H1 (cell line): ENCODE measurements at regions not wholly inside any gene's neighbourhood (a gene's known extent, or its start where the extent isn't known, plus 50 kb on each side); places are given as distances from the start of the nearest gene placed in this dataset.

Source experiments
- CTCF ChIA-PET: fragments of 300-600 bp; sonication (Branson Sonifier 250); formaldehyde crosslinking; loops from one replicate; lab custom pipeline; 2021; ENCODE audit not compliant: partially characterized antibody; lab: Charles Lee
- POLR2A ChIA-PET: fragments of 300-600 bp; sonication (Branson Sonifier 250); formaldehyde crosslinking; loops from one replicate; lab custom pipeline; 2021; ENCODE audit warnings: inconsistent platforms; ENCODE audit not compliant: partially characterized antibody; lab: Charles Lee
- DNase-seq, 2 experiments: peaks; one replicate each; pipeline versions ENCODE4 v3.0.0 to v3.0.0-alpha.2; 2010 to 2022; ENCODE audit warnings: low spot score in 2 of 2, low read depth in 1 of 2, mixed read lengths in 1 of 2
- FAIRE-seq: peaks from 2 replicates; lab custom pipeline; 2011; peaks lifted over from hg19 to GRCh38; lab: Jason Lieb, UNC
- H2AFZ ChIP-seq: 2 replicates; pipeline ENCODE4 v1.8.1; 2012; ENCODE audit warnings: low read length, inconsistent platforms
- H2AK5ac ChIP-seq: 2 replicates; pipeline ENCODE4 v1.6.1; 2013; ENCODE audit warnings: low read depth, low read length
- H2BK120ac ChIP-seq: replicated peaks from 2 replicates; pipeline ENCODE3; 2013; ENCODE audit warnings: low read depth, low read length, inconsistent platforms
- H2BK12ac ChIP-seq: 2 replicates; pipeline ENCODE4 v1.6.1; 2013; ENCODE audit warnings: low read depth, low read length
- H2BK15ac ChIP-seq: 2 replicates; pipeline ENCODE4 v1.6.1; 2013; ENCODE audit warnings: low read length
- H2BK20ac ChIP-seq: 2 replicates; pipeline ENCODE4 v1.6.1; 2013; ENCODE audit warnings: low read length
- H2BK5ac ChIP-seq: 2 replicates; pipeline ENCODE4 v1.6.1; 2013; ENCODE audit warnings: low read depth, low read length
- H3K14ac ChIP-seq: 2 replicates; pipeline ENCODE4 v1.6.1; 2013; ENCODE audit warnings: inconsistent platforms; ENCODE audit not compliant: insufficient read length
- H3K18ac ChIP-seq: 2 replicates; pipeline ENCODE4 v1.6.1; 2013; ENCODE audit warnings: low read length; ENCODE audit errors: extremely low read depth
- H3K23ac ChIP-seq: 2 replicates; pipeline ENCODE4 v1.6.1; 2013; ENCODE audit warnings: inconsistent platforms; ENCODE audit not compliant: insufficient read length
- H3K23me2 ChIP-seq: 2 replicates; pipeline ENCODE4 v1.6.1; 2013; ENCODE audit warnings: low read depth, low read length
- H3K27ac ChIP-seq: 2 replicates; pipeline ENCODE4 v1.6.1; 2011; ENCODE audit warnings: low read depth, low read length, inconsistent platforms
- H3K27me3 ChIP-seq, 4 experiments: replicated peaks in 1 of 4; 1 replicate in 1 of 4; 2 replicates in 3 of 4; pipeline versions ENCODE4 v1.6.1 to v1.8.1; 2011 to 2013; ENCODE audit warnings: low read length in 3 of 4, mild to moderate bottlenecking in 3 of 4, inconsistent platforms in 2 of 4, mixed read lengths in 2 of 4, moderate library complexity in 1 of 4; ENCODE audit not compliant: control insufficient read depth in 3 of 4, insufficient read depth in 3 of 4; ENCODE audit errors: extremely low read depth in 1 of 4
- H3K36me3 ChIP-seq, 4 experiments: 2 replicates each; pipeline versions ENCODE4 v1.6.1 to v1.8.1; 2011 to 2013; ENCODE audit warnings: mild to moderate bottlenecking in 4 of 4, low read length in 3 of 4, moderate library complexity in 2 of 4, control low read depth in 1 of 4, inconsistent platforms in 1 of 4; ENCODE audit not compliant: insufficient read depth in 4 of 4, control insufficient read depth in 2 of 4
- H3K4ac ChIP-seq: replicated peaks from 2 replicates; pipeline ENCODE3; 2013; ENCODE audit warnings: low read length, low read depth, mixed read lengths, inconsistent platforms; ENCODE audit not compliant: insufficient read length
- H3K4me1 ChIP-seq, 4 experiments: replicated peaks in 1 of 4; 1 replicate in 1 of 4; 2 replicates in 3 of 4; pipeline versions ENCODE4 v1.6.1 to v1.8.1; 2011 to 2013; ENCODE audit warnings: low read length in 3 of 4, inconsistent platforms in 2 of 4, mixed read lengths in 1 of 4; ENCODE audit not compliant: insufficient read depth in 4 of 4, control insufficient read depth in 3 of 4
- H3K4me2 ChIP-seq, 2 experiments: 2 replicates each; pipeline versions ENCODE4 v1.6.1 to v1.8.1; 2011 to 2013; ENCODE audit warnings: low read depth in 2 of 2, low read length in 2 of 2, control low read depth in 1 of 2, inconsistent platforms in 1 of 2, mild to moderate bottlenecking in 1 of 2; ENCODE audit not compliant: insufficient read depth in 1 of 2
- H3K4me3 ChIP-seq, 4 experiments: fragments of 200-600, 300-600 bp in 1 of 4; sonication (generic), shearing (Covaris generic), sonication (Bioruptor Twin) in 1 of 4; 2 replicates each; pipeline versions ENCODE4 v1.5.1 to v1.8.1; 2011 to 2016; ENCODE audit warnings: low read length in 4 of 4, low read depth in 3 of 4, control low read depth in 2 of 4, inconsistent platforms in 2 of 4, mild to moderate bottlenecking in 2 of 4, mixed read lengths in 1 of 4, moderate library complexity in 1 of 4; ENCODE audit not compliant: insufficient read depth in 2 of 4; ENCODE audit errors: extremely low read depth in 1 of 4
- H3K56ac ChIP-seq: replicated peaks from 2 replicates; pipeline ENCODE3; 2013; ENCODE audit warnings: low read depth, mild to moderate bottlenecking, mixed read lengths, low read length, inconsistent platforms; ENCODE audit not compliant: insufficient read length
- H3K79me1 ChIP-seq: 2 replicates; pipeline ENCODE4 v1.6.1; 2013; ENCODE audit warnings: low read depth, low read length, control low read depth
- H3K79me2 ChIP-seq, 2 experiments: 2 replicates each; pipeline versions ENCODE4 v1.6.1 to v1.8.1; 2012 to 2013; ENCODE audit warnings: low read length in 2 of 2, mild to moderate bottlenecking in 2 of 2, inconsistent platforms in 1 of 2; ENCODE audit not compliant: insufficient read depth in 2 of 2, control insufficient read depth in 1 of 2
- H3K9ac ChIP-seq, 4 experiments: replicated peaks in 1 of 4; 1 replicate in 1 of 4; 2 replicates in 3 of 4; pipeline versions ENCODE4 v1.6.1 to v1.8.1; 2011 to 2013; ENCODE audit warnings: low read depth in 3 of 4, low read length in 3 of 4, control low read depth in 2 of 4, mild to moderate bottlenecking in 2 of 4, moderate library complexity in 2 of 4, inconsistent platforms in 1 of 4; ENCODE audit errors: extremely low read depth in 1 of 4
- H3K9me3 ChIP-seq, 2 experiments: 2 replicates each; pipeline versions ENCODE4 v1.6.1 to v1.8.1; 2012 to 2013; ENCODE audit warnings: mild to moderate bottlenecking in 2 of 2, moderate library complexity in 2 of 2, control low read depth in 1 of 2, inconsistent platforms in 1 of 2, low read depth in 1 of 2, low read length in 1 of 2, mixed read lengths in 1 of 2; ENCODE audit not compliant: insufficient read depth in 2 of 2
- H4K20me1 ChIP-seq, 2 experiments: replicated peaks in 1 of 2; 2 replicates each; pipeline versions ENCODE3 to v1.8.1; 2011 to 2013; ENCODE audit warnings: inconsistent platforms in 2 of 2, low read length in 2 of 2, mild to moderate bottlenecking in 1 of 2; ENCODE audit not compliant: insufficient read depth in 2 of 2, control insufficient read depth in 1 of 2
- H4K5ac ChIP-seq: 2 replicates; pipeline ENCODE4 v1.6.1; 2013; ENCODE audit warnings: low read length, low read depth, mixed read lengths, inconsistent platforms; ENCODE audit not compliant: insufficient read length
- H4K8ac ChIP-seq: 2 replicates; pipeline ENCODE4 v1.8.0; 2013; ENCODE audit warnings: mild to moderate bottlenecking, moderate library complexity, low read length, inconsistent platforms; ENCODE audit not compliant: insufficient read depth; ENCODE audit errors: extremely low read depth
- H4K91ac ChIP-seq: replicated peaks from 2 replicates; pipeline ENCODE3; 2013; ENCODE audit warnings: low read length, mixed read lengths, inconsistent platforms; ENCODE audit not compliant: insufficient read length
- GABPA ChIP-seq: IDR thresholded peaks from 2 replicates; pipeline ENCODE4 v1.6.1; 2011; ENCODE audit warnings: mild to moderate bottlenecking, low read length, moderate library complexity, borderline replicate concordance; ENCODE audit not compliant: insufficient read depth
- PHF8 ChIP-seq: fragments of 200-600 bp; sonication (generic); conservative IDR thresholded peaks from 2 replicates; pipeline ENCODE4 v1.7.1; 2012; ENCODE audit warnings: low read depth, mild to moderate bottlenecking, inconsistent platforms, low read length, moderate library complexity
- POLR2AphosphoS5 ChIP-seq: IDR thresholded peaks from 2 replicates; pipeline ENCODE4 v1.6.1; 2011; ENCODE audit warnings: low read depth, low read length
- SIN3A ChIP-seq, 2 experiments: IDR thresholded peaks in 1 of 2; conservative IDR thresholded peaks in 1 of 2; 2 replicates each; pipeline ENCODE4 v1.6.1; 2011 to 2012; ENCODE audit warnings: low read length in 2 of 2, improper control_type of control experiment in 1 of 2, low read depth in 1 of 2, mild to moderate bottlenecking in 1 of 2
- TAF1 ChIP-seq: IDR thresholded peaks from 2 replicates; pipeline ENCODE4 v1.6.1; 2011; ENCODE audit warnings: mild to moderate bottlenecking, low read depth, low read length
- WGBS, 2 experiments: shearing (Covaris generic) in 1 of 2; methylation state at CpG; one replicate each; pipeline versions ENCODE4 v1.1.6 to v1.1.7; 2013 to 2015; ENCODE audit warnings: low lambda C conversion rate in 2 of 2, mixed read lengths in 2 of 2, inconsistent platforms in 1 of 2, low coverage in 1 of 2, missing lambda C conversion rate in 1 of 2; ENCODE audit not compliant: insufficient replicate concordance in 2 of 2, insufficient coverage in 1 of 2, insufficient read length in 1 of 2; ENCODE audit errors: extremely low coverage in 1 of 2, missing lambda C conversion rate in 1 of 2; 5-methylcytosine and 5-hydroxymethylcytosine counted together

- Histone ChIP-seq H3K4me2 (no peak overlapping the region), H2BK20ac (no peak overlapping the region), H3K9me3 (no peaks in the 10 kb centered on the region), H3K27me3 (no peaks in the 10 kb centered on the region), H3K18ac (no peak overlapping the region), H3K9ac (no peak overlapping the region), H3K4ac (no peak overlapping the region), H2BK15ac (no peak overlapping the region), H4K91ac (no peak overlapping the region), H3K23me2 (no peaks in the 10 kb centered on the region), H2BK5ac (no peak overlapping the region), H3K79me2 (no peaks in the 10 kb centered on the region), H2AFZ (no peak overlapping the region), H3K23ac (no peak overlapping the region), H3K4me1 (no peaks in the 10 kb centered on the region), H4K5ac (no peak overlapping the region), H3K79me1 (no peaks in the 10 kb centered on the region), H2AK5ac (no peak overlapping the region), H2BK120ac (no peak overlapping the region), H3K4me3 (no peak overlapping the region), H4K20me1 (no peaks in the 10 kb centered on the region), H3K27ac (no peak overlapping the region), H3K56ac (no peak overlapping the region), H3K14ac (no peak overlapping the region), H2BK12ac (no peak overlapping the region), H4K8ac (no peak overlapping the region), H3K36me3 (no peaks in the 10 kb centered on the region)
- WGBS, 2 experiments = 92% methylated on average over 5 of the region's 5 CpGs; no CpG with 5 or more reads in 1 of the 2 experiments
- POLR2A ChIA-PET = no interaction called here
- CTCF ChIA-PET = no interaction called here
- DNase-seq = no peak
- no peak for FAIRE-seq
- TF ChIP-seq TAF1 (no peak), SIN3A (conservative IDR thresholded peaks at IDR 0.05 in 1 of 2, IDR thresholded peaks at IDR 0.05 in 1 of 2; ENCODE audit: low read depth in 1 of 2, low read length in 2 of 2) (no peak), POLR2AphosphoS5 (no peak), GABPA (no peak), PHF8 (no peak)
Measured at GRCh38 chr5:92206681-92207080, 823.6 kb upstream of the ARRDC3 start.
